Loucy (cell line): ENCODE measurements at regions not wholly inside any gene's neighbourhood (a gene's known extent, or its start where the extent isn't known, plus 50 kb on each side); places are given as distances from the start of the nearest gene placed in this dataset.
"Not testable (repeated sequence)": the region's sequence is repeated elsewhere in the genome, so short reads cannot be mapped to it uniquely, and the experiment has no call there.

Experiments used
- H2AFZ ChIP-seq: fragments of 200-600 bp; sonication (generic); 2 replicates; pipeline ENCODE4 v1.6.0; 2016; ENCODE audit warnings: antibody characterized with exemption, mild to moderate bottlenecking, low read length, moderate library complexity
- H3F3A ChIP-seq: fragments of 200-600 bp; 2 replicates; pipeline ENCODE4 v1.6.0; 2016; ENCODE audit warnings: antibody characterized with exemption, low read depth, mild to moderate bottlenecking
- H3K27me3 ChIP-seq: fragments of 200-600 bp; sonication (generic); 2 replicates; pipeline ENCODE4 v1.6.1; 2014; ENCODE audit warnings: low read length, mild to moderate bottlenecking; ENCODE audit not compliant: insufficient read depth, poor library complexity, severe bottlenecking
- H3K36me3 ChIP-seq: fragments of 200-600 bp; sonication (generic); 2 replicates; pipeline ENCODE4 v1.6.1; 2016; ENCODE audit warnings: low read length; ENCODE audit not compliant: insufficient read depth
- H3K4me1 ChIP-seq: fragments of 200-600 bp; sonication (generic); 2 replicates; pipeline ENCODE4 v1.5.1; 2014; ENCODE audit warnings: low read length, mild to moderate bottlenecking; ENCODE audit not compliant: insufficient read depth, poor library complexity, severe bottlenecking
- H3K4me2 ChIP-seq: fragments of 200-600 bp; sonication (generic); 2 replicates; pipeline ENCODE4 v1.6.0; 2014; ENCODE audit warnings: antibody characterized with exemption, low read length, low read depth, mild to moderate bottlenecking; ENCODE audit not compliant: poor library complexity, severe bottlenecking
- H3K4me3 ChIP-seq: fragments of 200-600 bp; sonication (generic); 2 replicates; pipeline ENCODE4 v1.5.1; 2014; ENCODE audit warnings: low read length, mild to moderate bottlenecking, mixed read lengths; ENCODE audit not compliant: poor library complexity, severe bottlenecking
- H3K79me2 ChIP-seq: fragments of 200-600 bp; sonication (generic); 2 replicates; pipeline ENCODE4 v1.6.1; 2014; ENCODE audit warnings: low read length; ENCODE audit not compliant: insufficient read depth
- H3K9ac ChIP-seq: fragments of 200-600 bp; sonication (generic); 2 replicates; pipeline ENCODE4 v1.6.0; 2014; ENCODE audit warnings: mild to moderate bottlenecking, low read depth, low read length, moderate library complexity; ENCODE audit not compliant: poor library complexity, severe bottlenecking
- H3K9me2 ChIP-seq: fragments of 200-600 bp; sonication (generic); replicated peaks from 2 replicates; pipeline ENCODE4 v1.6.1; 2016; ENCODE audit warnings: low read depth, low read length, mixed read lengths
- H3K9me3 ChIP-seq: fragments of 200-600 bp; sonication (generic); 2 replicates; pipeline ENCODE4 v1.6.1; 2014; ENCODE audit warnings: mild to moderate bottlenecking, antibody characterized with exemption, low read length, low read depth; ENCODE audit not compliant: insufficient read depth
- H4K20me1 ChIP-seq: fragments of 200-600 bp; sonication (generic); 2 replicates; pipeline ENCODE4 v1.6.0; 2014; ENCODE audit warnings: antibody characterized with exemption, low read length, mild to moderate bottlenecking; ENCODE audit not compliant: insufficient read depth, poor library complexity, severe bottlenecking
- CTCF ChIP-seq: fragments of 200-600 bp; sonication (generic); conservative IDR thresholded peaks from 2 replicates; pipeline ENCODE4 v1.5.1; 2014; ENCODE audit warnings: mild to moderate bottlenecking, antibody characterized with exemption, low read length
- EZH2phosphoT487 ChIP-seq: fragments of 200-600 bp; IDR thresholded peaks from 2 replicates; pipeline ENCODE4 v1.6.1; 2018; ENCODE audit warnings: antibody characterized with exemption, mild to moderate bottlenecking, moderate library complexity, borderline replicate concordance

- Histone ChIP-seq H3K79me2 (no peaks in the 10 kb centered on the region), H3K4me2 (no peak overlapping the region), H3K27me3 (no peaks in the 10 kb centered on the region), H3F3A (no peaks in the 10 kb centered on the region), H3K9me2 (no peaks in the 10 kb centered on the region), H2AFZ (no peak overlapping the region), H4K20me1 (no peaks in the 10 kb centered on the region), H3K4me1 (no peaks in the 10 kb centered on the region), H3K9me3 (no peaks in the 10 kb centered on the region), H3K36me3 (no peaks in the 10 kb centered on the region), H3K9ac (no peak overlapping the region), H3K4me3 (no peak overlapping the region)
- no peak for TF ChIP-seq CTCF
- no peak for TF ChIP-seq EZH2phosphoT487
Observed at GRCh38 chr3:94647131-94647530, 584.3 kb downstream of the NSUN3 start.

GRCh38 chr3:94648270-94649180 is 585.7 kb downstream of the NSUN3 start:
- H3K36me3 ChIP-seq, H3K79me2 ChIP-seq, H3K9me3 ChIP-seq, H4K20me1 ChIP-seq, H3F3A ChIP-seq, H3K4me2 ChIP-seq, H3K9me2 ChIP-seq, H3K27me3 ChIP-seq, H2AFZ ChIP-seq, H3K4me3 ChIP-seq, H3K4me1 ChIP-seq, H3K9ac ChIP-seq: not testable (repeated sequence)

GRCh38 chr3:94654096-94654495 is 591.2 kb downstream of the NSUN3 start:
- Histone ChIP-seq H3K9ac (no peak overlapping the region), H3K4me3 (no peak overlapping the region), H3K9me3 (no peaks in the 10 kb centered on the region), H3K79me2 (no peaks in the 10 kb centered on the region), H4K20me1 (no peaks in the 10 kb centered on the region), H2AFZ (no peak overlapping the region), H3K4me2 (no peak overlapping the region), H3K9me2 (no peaks in the 10 kb centered on the region), H3K4me1 (no peaks in the 10 kb centered on the region), H3F3A (no peaks in the 10 kb centered on the region), H3K27me3 (no peaks in the 10 kb centered on the region), H3K36me3 (no peaks in the 10 kb centered on the region)
- TF ChIP-seq CTCF (no peak), EZH2phosphoT487 (no peak)

GRCh38 chr3:94665922-94666321 is 603.1 kb downstream of the NSUN3 start:
- no peak overlapping the region for H3K4me2 ChIP-seq
- no peaks in the 10 kb centered on the region for H3K9me2 ChIP-seq
- no peaks in the 10 kb centered on the region for H3K36me3 ChIP-seq
- H2AFZ ChIP-seq: no peak overlapping the region
- H3K4me1 ChIP-seq: no peaks in the 10 kb centered on the region
- H4K20me1 ChIP-seq: no peaks in the 10 kb centered on the region
- no peaks in the 10 kb centered on the region for H3F3A ChIP-seq
- TF ChIP-seq EZH2phosphoT487: no peak
- no peaks in the 10 kb centered on the region for H3K27me3 ChIP-seq
- H3K9me3 ChIP-seq: no peaks in the 10 kb centered on the region
- H3K9ac ChIP-seq: no peak overlapping the region
- H3K4me3 ChIP-seq: no peak overlapping the region
- H3K79me2 ChIP-seq: no peaks in the 10 kb centered on the region
